ENCODE measurements at regions not wholly inside any gene's neighbourhood (a gene's known extent, or its start where the extent isn't known, plus 50 kb on each side); places are given as distances from the start of the nearest gene placed in this dataset.

- no peak overlapping the region for H3K4me3 ChIP-seq (ENCODE audit: low read depth, low read length)
- TF ChIP-seq, protein P1, sequence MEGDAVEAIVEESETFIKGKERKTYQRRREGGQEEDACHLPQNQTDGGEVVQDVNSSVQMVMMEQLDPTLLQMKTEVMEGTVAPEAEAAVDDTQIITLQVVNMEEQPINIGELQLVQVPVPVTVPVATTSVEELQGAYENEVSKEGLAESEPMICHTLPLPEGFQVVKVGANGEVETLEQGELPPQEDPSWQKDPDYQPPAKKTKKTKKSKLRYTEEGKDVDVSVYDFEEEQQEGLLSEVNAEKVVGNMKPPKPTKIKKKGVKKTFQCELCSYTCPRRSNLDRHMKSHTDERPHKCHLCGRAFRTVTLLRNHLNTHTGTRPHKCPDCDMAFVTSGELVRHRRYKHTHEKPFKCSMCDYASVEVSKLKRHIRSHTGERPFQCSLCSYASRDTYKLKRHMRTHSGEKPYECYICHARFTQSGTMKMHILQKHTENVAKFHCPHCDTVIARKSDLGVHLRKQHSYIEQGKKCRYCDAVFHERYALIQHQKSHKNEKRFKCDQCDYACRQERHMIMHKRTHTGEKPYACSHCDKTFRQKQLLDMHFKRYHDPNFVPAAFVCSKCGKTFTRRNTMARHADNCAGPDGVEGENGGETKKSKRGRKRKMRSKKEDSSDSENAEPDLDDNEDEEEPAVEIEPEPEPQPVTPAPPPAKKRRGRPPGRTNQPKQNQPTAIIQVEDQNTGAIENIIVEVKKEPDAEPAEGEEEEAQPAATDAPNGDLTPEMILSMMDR (conservative IDR thresholded peaks at IDR 0.05; ENCODE audit: low read depth, low read length), result no peak
- no peak for DNase-seq (ENCODE audit: low read depth)
These were observed 457.2 kb upstream of the MEX3C start for GRCh38 chr18:51654488-51655326.

- no peak for DNase-seq (ENCODE audit: low read depth)
- H3K4me3 ChIP-seq (ENCODE audit: low read depth, low read length), result no peak overlapping the region
- TF ChIP-seq, protein P1 (conservative IDR thresholded peaks at IDR 0.05; ENCODE audit: low read depth, low read length), result no peak
These were observed 457.8 kb upstream of the MEX3C start for GRCh38 chr18:51655327-51655698.

GRCh38 chr18:51656249-51656648, 458.8 kb upstream of the MEX3C start:
- DNase-seq (ENCODE audit: low read depth), result no peak

DNA sequence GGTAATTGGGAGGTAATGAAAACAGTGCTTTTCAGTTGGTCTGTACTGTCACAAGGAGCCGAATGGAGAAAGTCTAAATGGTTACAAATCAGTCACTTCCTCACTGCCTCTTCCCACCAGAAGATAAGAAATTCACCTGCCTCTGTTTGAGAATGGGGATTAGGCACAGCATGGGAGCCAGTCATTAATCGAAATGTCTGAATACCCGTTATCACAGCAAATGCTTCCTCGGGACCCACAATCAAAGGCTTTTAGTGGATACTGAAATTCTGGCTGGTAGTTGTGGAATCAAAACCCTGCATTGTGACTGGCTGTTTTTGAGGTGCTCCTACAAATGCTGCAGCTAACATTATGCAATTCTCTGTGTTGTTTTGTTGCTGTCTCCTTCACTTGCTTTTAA, 461.0 kb upstream of the MEX3C start:
- no peak for DNase-seq (ENCODE audit: low read depth)
- H3K4me3 ChIP-seq (ENCODE audit: low read depth, low read length), result no peak overlapping the region
- TF ChIP-seq, protein P1 (conservative IDR thresholded peaks at IDR 0.05; ENCODE audit: low read depth, low read length), result no peak

More at GRCh38 chr18:51656249-51656648, 458.8 kb upstream of the MEX3C start:
- TF ChIP-seq, protein P1 (conservative IDR thresholded peaks at IDR 0.05; ENCODE audit: low read depth, low read length), result no peak
- H3K4me3 ChIP-seq (ENCODE audit: low read depth, low read length), result no peak overlapping the region

GRCh38 chr18:51659781-51660180, 462.3 kb upstream of the MEX3C start:
- TF ChIP-seq, protein P1 (conservative IDR thresholded peaks at IDR 0.05; ENCODE audit: low read depth, low read length), result no peak
- no peak for DNase-seq (ENCODE audit: low read depth)
- H3K4me3 ChIP-seq (ENCODE audit: low read depth, low read length), result no peak overlapping the region

- no peak for DNase-seq (ENCODE audit: low read depth)
- TF ChIP-seq, protein P1 (conservative IDR thresholded peaks at IDR 0.05; ENCODE audit: low read depth, low read length), result no peak
- no peak overlapping the region for H3K4me3 ChIP-seq (ENCODE audit: low read depth, low read length)
These were observed 462.8 kb upstream of the MEX3C start for GRCh38 chr18:51660188-51660715.

- no peak for DNase-seq (ENCODE audit: low read depth)
- H3K4me3 ChIP-seq (ENCODE audit: low read depth, low read length), result no peak overlapping the region
- TF ChIP-seq, protein P1 (conservative IDR thresholded peaks at IDR 0.05; ENCODE audit: low read depth, low read length), result no peak
These were observed 466.8 kb upstream of the MEX3C start for GRCh38 chr18:51664236-51664635.

All from epithelial cell of proximal tubule (primary cell).